Muscle of leg (tissue), 3 donors: ENCODE measurements at regions not wholly inside any gene's neighbourhood (a gene's known extent, or its start where the extent isn't known, plus 50 kb on each side); places are given as distances from the start of the nearest gene placed in this dataset.
"Not testable (repeated sequence)": the region's sequence is repeated elsewhere in the genome, so short reads cannot be mapped to it uniquely, and the experiment has no call there.

Experiments
- DNase-seq: peaks from one replicate; pipeline ENCODE4 v3.0.0; 2013
- H3K27ac ChIP-seq: one replicate; pipeline ENCODE4 v1.5.1; 2013; ENCODE audit warnings: mild to moderate bottlenecking, low read length, control low read depth
- H3K27me3 ChIP-seq: one replicate; pipeline ENCODE4 v1.6.1; 2013; ENCODE audit warnings: low read length; ENCODE audit not compliant: control insufficient read depth, insufficient read depth
- H3K36me3 ChIP-seq: one replicate; pipeline ENCODE4 v1.6.1; 2013; ENCODE audit warnings: low read length; ENCODE audit not compliant: control insufficient read depth, insufficient read depth
- H3K4me1 ChIP-seq: one replicate; pipeline ENCODE4 v1.6.1; 2013; ENCODE audit warnings: low read length; ENCODE audit not compliant: control insufficient read depth, insufficient read depth
- H3K4me3 ChIP-seq: one replicate; pipeline ENCODE4 v1.5.1; 2013; ENCODE audit warnings: low read length, control low read depth
- H3K9me3 ChIP-seq: replicated peaks from 2 replicates; pipeline ENCODE4 v1.6.1; 2013; ENCODE audit warnings: low read depth, low read length; ENCODE audit not compliant: control insufficient read depth
- WGBS: methylation state at CpG from one replicate; pipeline ENCODE4 v1.1.5; 2013; ENCODE audit warnings: missing lambda C conversion rate; ENCODE audit not compliant: insufficient coverage; 5-methylcytosine and 5-hydroxymethylcytosine counted together

GRCh38 chr19:21668072-21668773, 99.2 kb downstream of the ZNF100 start:
- not testable (repeated sequence) for H3K4me1 ChIP-seq, H3K4me3 ChIP-seq, H3K36me3 ChIP-seq, H3K27me3 ChIP-seq, H3K27ac ChIP-seq
- 63% methylated on average over 2 of the region's 3 CpGs for WGBS
- H3K9me3 ChIP-seq: peaks cover 10% of the 10 kb centered on the region
- DNase-seq: peak; percentile 63

DNA sequence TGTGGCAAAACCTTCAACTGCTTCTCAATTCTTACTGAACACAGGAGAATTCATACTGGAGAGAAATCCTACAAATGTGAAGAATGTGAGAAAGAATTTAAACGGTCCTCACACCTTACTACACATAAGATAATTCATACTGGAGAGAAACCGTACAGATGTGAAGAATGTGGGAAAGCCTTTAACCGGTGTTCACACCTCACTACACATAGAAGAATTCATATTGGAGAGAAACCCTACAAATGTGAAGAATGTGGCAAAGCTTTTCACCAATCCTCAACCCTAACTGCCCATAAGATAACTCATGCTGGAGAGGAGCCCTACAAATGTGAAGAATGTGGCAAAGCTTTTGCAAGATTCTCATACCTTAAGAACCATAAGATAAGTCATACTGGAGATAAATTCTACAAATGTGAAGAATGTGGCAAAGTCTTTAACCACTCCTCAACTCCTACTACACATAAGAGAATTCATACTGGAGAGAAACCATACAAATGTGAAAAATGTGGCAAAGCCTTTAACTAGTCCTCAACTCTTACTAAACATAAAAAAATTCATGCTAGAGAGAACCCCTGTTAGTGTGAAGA, 111.7 kb downstream of the ZNF100 start:
- H3K4me1 ChIP-seq: no peaks in the 10 kb centered on the region
- peaks cover 5% of the 10 kb centered on the region for H3K9me3 ChIP-seq
- no peak overlapping the region for H3K27ac ChIP-seq
- no CpG with 5 or more reads among the region's 3 CpGs for WGBS
- H3K4me3 ChIP-seq: no peak overlapping the region
- H3K27me3 ChIP-seq: no peaks in the 10 kb centered on the region
- no peaks in the 10 kb centered on the region for H3K36me3 ChIP-seq
- DNase-seq: no peak

- not testable (repeated sequence) for DNase-seq, H3K27ac ChIP-seq, H3K27me3 ChIP-seq, H3K36me3 ChIP-seq, H3K4me3 ChIP-seq, H3K4me1 ChIP-seq, H3K9me3 ChIP-seq
- no CpG with 5 or more reads among the region's 3 CpGs for WGBS
Observed at GRCh38 chr19:21651478-21651877, 115.9 kb downstream of the ZNF100 start.

DNA sequence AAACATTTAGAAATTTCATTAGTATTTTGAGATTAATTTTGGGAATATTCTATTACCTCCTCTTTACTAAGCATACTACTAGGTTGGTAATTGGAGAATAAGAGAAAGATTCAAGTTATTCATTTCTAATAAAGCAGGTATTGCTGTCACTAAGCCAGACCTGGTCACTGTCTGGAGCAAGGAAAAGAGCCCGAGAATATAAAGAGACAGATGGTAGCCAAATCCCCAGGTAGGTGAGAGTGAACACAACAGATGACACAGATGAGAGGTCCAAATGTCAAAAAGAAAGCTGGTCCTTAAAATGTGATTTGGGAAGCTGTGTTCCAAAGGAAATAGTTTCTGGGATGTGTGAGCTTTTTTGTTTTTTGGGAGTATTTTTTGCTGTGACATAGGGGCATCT, 128.6 kb downstream of the ZNF100 start:
- 86% methylated on average over 1 of the region's 1 CpG for WGBS
- Histone ChIP-seq H3K27ac (no peak overlapping the region), H3K27me3 (no peaks in the 10 kb centered on the region), H3K36me3 (no peaks in the 10 kb centered on the region), H3K4me3 (no peak overlapping the region), H3K9me3 (peaks cover 6% of the 10 kb centered on the region), H3K4me1 (no peaks in the 10 kb centered on the region)
- DNase-seq: no peak

DNA sequence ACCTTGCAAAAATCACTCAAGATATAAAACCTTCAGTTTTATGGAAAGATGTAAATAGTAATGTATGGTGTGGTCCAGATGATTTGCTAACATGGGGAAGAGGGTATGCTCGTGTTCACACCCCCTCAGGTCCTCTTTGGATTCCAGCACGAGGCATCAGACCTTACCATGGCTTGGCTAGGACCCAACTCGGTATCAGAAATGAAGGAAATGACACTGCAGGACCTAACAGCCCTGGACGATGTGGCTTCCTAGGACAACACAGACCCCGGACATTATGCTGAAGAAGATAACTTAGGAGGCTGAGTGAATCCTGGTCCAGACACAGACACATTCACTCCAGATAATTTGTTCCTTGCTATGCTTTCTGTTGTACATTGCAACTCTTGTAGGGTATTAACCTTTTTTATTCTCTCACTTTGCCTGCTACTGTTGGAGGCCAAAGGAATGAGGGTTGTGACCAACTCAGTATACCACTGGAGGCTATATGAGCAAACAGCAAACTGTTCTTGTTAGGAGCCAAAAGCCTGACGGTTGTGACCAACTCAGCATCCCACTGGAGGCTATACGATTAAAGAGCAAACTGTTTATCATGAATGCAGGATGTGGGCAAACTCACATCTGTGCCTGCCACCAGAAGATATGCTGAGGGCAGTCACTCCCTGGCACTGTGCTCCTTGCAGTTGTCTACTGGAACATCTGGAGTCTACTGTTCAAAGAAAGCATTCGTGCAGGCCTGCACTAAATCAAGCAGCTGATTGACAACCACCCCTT, 121.7 kb downstream of the ZNF429 start:
- DNase-seq: no peak
- peaks cover 42% of the 10 kb centered on the region for H3K9me3 ChIP-seq
- no peaks in the 10 kb centered on the region for H3K27me3 ChIP-seq
- no peaks in the 10 kb centered on the region for H3K36me3 ChIP-seq
- no peak overlapping the region for H3K27ac ChIP-seq
- H3K4me3 ChIP-seq: no peak overlapping the region
- WGBS: 69% methylated on average over 5 of the region's 8 CpGs
- H3K4me1 ChIP-seq: no peaks in the 10 kb centered on the region

DNA sequence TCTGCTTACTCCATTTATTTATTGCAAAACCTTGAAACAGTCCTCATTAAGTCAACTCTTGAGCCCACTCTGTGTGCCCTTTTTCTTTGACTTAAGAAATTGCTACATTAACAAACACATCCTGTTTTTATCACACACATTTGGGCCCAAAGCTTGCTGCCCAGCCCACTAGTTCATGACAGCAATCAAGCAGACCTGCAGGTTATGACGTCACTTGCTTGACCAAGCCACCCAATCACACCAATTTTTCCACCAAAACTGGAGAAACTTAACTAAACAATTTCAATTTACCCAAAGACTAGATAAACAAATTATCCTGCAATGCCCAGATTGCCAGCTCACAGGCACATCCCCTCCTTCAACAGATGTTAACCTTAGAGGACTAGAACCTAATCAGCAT, 120.7 kb downstream of the ZNF429 start:
- Histone ChIP-seq H3K27ac (no peak overlapping the region), H3K4me3 (no peak overlapping the region), H3K27me3 (no peaks in the 10 kb centered on the region), H3K36me3 (no peaks in the 10 kb centered on the region), H3K9me3 (peaks cover 45% of the 10 kb centered on the region), H3K4me1 (no peaks in the 10 kb centered on the region)
- 56% methylated on average over 1 of the region's 1 CpG for WGBS
- no peak for DNase-seq

DNA sequence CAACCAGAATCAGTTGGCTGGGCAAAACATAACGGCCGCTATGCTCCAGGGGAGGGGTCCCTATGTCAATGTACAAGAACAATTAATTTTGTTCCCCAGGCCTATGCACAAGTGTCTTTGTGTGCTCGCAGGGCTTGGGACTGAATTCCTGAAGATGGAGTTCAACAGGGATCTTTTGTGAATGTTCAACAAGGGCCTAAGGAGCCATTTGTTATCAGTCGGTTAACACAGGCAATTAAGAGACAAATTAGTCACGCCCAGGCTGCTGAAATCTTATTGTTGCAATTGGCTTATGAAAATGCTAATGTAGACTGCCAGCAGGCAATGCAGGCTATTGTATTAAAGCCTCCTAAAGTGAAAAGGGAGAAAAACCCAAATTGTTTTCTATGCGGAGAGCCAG, 117.5 kb downstream of the ZNF429 start:
- Histone ChIP-seq H3K4me1 (no peaks in the 10 kb centered on the region), H3K9me3 (peaks cover 33% of the 10 kb centered on the region), H3K4me3 (no peak overlapping the region), H3K27ac (no peak overlapping the region), H3K36me3 (no peaks in the 10 kb centered on the region), H3K27me3 (no peaks in the 10 kb centered on the region)
- DNase-seq: no peak
- WGBS: 86% methylated on average over 3 of the region's 6 CpGs

DNA sequence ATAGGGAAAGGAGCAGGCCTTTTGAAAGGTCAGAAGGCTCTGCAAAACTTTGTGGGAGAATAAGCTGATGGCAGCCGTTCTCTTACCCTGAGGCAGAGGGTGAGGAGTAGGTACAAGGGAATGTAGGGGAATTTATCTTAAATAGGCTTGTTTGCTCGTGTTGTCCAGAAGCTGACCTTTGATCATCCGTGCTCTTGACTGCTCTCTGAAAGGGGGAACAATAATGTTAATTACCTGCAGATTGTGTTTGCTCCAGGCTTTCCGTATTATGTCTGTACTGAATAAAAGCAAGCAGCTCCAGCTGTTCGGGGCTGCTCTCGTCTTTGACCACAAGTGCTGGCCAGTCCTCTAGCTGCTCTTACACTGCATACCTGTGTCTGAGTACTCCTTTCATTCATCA, 116.3 kb downstream of the ZNF429 start:
- DNase-seq: no peak
- 83% methylated on average over 6 of the region's 6 CpGs for WGBS
- peaks cover 24% of the 10 kb centered on the region for H3K9me3 ChIP-seq
- no peaks in the 10 kb centered on the region for H3K36me3 ChIP-seq
- H3K4me3 ChIP-seq: no peak overlapping the region
- no peaks in the 10 kb centered on the region for H3K27me3 ChIP-seq
- no peak overlapping the region for H3K27ac ChIP-seq
- no peaks in the 10 kb centered on the region for H3K4me1 ChIP-seq

DNA sequence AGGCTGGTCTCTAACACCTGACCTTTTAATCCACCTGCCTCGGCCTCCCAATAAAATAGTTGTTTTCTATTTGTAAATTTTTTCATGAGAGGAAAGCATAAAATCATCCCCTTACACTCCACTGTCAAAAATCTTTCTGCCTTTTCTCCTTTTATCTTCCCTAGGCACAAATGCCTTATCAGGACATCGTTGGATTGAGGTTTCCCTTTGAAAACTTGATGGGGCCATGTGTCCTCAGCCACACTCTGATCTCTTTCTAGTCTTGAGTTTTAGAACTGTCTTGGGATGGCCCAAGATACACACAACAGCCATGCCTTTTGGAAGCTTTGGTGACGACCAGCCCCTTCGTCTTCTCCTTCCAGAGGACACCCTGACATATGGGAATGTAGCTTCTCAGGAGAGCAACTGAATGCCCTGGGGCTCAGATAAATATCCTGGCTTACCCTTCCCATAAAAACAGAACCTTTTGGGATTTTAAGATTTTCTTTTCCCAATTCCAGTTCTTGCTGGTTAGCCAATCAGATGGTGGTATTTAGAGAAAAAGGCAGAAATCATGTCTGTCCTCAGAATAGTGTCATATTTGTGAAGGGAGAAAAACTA, 112.4 kb downstream of the ZNF429 start:
- H3K9me3 ChIP-seq: peaks cover 13% of the 10 kb centered on the region
- H3K36me3 ChIP-seq: no peaks in the 10 kb centered on the region
- no peaks in the 10 kb centered on the region for H3K27me3 ChIP-seq
- H3K4me1 ChIP-seq: no peaks in the 10 kb centered on the region
- H3K27ac ChIP-seq: no peak overlapping the region
- no peak overlapping the region for H3K4me3 ChIP-seq
- DNase-seq: no peak
- WGBS: 56% methylated on average over 1 of the region's 4 CpGs

DNA sequence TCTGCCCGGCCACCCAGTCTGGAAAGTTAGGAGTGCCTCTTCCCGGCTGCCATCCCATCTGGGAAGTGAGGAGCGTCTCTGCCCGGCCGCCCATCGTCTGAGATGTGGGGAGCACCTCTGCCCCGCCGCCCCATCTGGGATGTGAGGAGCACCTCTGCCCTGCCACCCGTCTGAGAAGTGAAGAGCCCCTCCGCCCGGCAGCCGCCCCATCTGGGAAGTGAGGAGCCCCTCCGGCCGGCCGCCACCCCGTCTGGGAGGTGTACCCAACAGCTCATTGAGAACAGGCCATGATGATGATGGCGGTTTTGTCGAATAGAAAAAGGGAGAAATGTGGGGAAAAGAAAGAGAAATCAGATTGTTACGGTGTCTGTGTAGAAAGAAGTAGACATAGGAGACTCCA, 109.4 kb downstream of the ZNF429 start:
- not testable (repeated sequence) for H3K4me1 ChIP-seq, DNase-seq, H3K4me3 ChIP-seq, H3K27ac ChIP-seq, H3K27me3 ChIP-seq, H3K9me3 ChIP-seq, H3K36me3 ChIP-seq
- 87% methylated on average over 12 of the region's 19 CpGs for WGBS
